ENCODE measurements at regions not wholly inside any gene's neighbourhood (a gene's known extent, or its start where the extent isn't known, plus 50 kb on each side); places are given as distances from the start of the nearest gene placed in this dataset.

DNA sequence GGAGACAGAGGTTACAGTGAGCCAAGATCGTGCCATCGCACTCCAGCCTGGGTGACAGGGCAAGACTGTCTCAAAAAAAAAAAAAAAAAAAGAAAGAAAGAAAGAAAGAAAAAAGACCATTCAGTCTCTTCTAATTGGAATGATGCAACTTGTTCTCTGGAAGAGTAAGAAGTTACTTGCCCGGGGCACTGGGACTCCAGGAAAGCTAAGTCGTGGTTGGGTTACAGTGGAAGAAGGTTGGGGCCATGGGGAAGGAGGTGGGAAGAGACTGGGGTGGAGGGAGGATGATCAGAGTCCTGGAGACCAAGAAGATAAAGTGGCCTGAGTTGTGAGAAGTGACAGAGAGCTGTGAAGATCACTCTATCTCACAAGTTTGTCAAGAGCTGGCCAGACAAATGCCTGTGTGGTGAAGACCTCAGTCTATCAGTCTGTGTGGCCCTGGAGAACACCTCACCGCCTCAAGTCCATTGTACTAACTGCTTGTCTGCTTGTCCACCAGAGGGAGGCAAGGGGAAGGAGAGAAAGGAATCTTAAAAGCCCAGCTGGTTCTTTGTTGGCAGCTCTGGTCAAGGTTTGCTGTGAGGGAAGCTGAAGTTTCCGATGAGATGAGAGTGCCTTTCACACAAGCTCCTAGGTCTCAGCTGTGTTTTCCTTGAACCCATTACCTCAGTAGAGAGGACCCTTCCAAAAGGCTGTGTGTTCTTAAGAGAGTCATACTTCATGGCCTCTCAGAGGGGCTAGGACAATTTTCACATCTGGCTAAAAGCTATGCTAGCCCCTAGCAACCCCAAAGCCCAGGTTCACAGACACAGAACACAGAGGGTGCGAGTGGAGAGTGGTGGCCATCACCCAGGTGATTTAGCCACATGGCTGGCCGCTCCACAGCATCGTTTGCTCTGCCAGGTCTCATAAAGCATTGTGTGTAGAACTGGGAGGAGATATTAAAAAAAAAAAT, 72.0 kb upstream of the TMEM178A start:
- ChIA-PET POLR2A (no interaction called here), CTCF (interaction anchor here (0.6 to 1.7 kb wide), 6 partner anchors 86 to 137 kb away, joined by 3 to 13 read pairs (median 4); no protein-coding TSS in a partner anchor)
- DNase-seq (ENCODE audit: low read depth, low spot score), result peak; percentile 18
- no peaks in the 10 kb centered on the region for H3K36me3 ChIP-seq (ENCODE audit: control insufficient read depth, insufficient read depth, low read length)
- BruUV-seq (replicated peaks), result no TSS peak
- no peak for TF ChIP-seq SIN3A (IDR thresholded peaks at IDR 0.05; ENCODE audit: borderline replicate concordance, insufficient read depth, low read depth, low read length)
- TF ChIP-seq, protein P1, sequence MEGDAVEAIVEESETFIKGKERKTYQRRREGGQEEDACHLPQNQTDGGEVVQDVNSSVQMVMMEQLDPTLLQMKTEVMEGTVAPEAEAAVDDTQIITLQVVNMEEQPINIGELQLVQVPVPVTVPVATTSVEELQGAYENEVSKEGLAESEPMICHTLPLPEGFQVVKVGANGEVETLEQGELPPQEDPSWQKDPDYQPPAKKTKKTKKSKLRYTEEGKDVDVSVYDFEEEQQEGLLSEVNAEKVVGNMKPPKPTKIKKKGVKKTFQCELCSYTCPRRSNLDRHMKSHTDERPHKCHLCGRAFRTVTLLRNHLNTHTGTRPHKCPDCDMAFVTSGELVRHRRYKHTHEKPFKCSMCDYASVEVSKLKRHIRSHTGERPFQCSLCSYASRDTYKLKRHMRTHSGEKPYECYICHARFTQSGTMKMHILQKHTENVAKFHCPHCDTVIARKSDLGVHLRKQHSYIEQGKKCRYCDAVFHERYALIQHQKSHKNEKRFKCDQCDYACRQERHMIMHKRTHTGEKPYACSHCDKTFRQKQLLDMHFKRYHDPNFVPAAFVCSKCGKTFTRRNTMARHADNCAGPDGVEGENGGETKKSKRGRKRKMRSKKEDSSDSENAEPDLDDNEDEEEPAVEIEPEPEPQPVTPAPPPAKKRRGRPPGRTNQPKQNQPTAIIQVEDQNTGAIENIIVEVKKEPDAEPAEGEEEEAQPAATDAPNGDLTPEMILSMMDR (IDR thresholded peaks at IDR 0.05), result peak; percentile 76
- intact Hi-C loops (cut with micrococcal nuclease; ENCODE audit: unreplicated experiment) (no loop called here), in situ Hi-C loops (cut with HindIII; ENCODE audit: low pct_unique_long_range_greater_than_20kb, low sequenced_read_pairs) (no loop called here)
- no peaks in the 10 kb centered on the region for H3K27me3 ChIP-seq (ENCODE audit: control insufficient read depth, insufficient read depth, low read length)
- H3K4me3 ChIP-seq (ENCODE audit: low read depth in 2 of 2, low read length in 2 of 2), result no peak overlapping the region
- H3K4me1 ChIP-seq (ENCODE audit: control insufficient read depth, insufficient read depth, low read length), result no peaks in the 10 kb centered on the region
- no peaks in the 10 kb centered on the region for H3K9me3 ChIP-seq (ENCODE audit: control insufficient read depth, insufficient read depth, low read depth, low read length)
- no peak overlapping the region for H3K27ac ChIP-seq (ENCODE audit: low read length)
- ATAC-seq, result peak; percentile 94

DNA sequence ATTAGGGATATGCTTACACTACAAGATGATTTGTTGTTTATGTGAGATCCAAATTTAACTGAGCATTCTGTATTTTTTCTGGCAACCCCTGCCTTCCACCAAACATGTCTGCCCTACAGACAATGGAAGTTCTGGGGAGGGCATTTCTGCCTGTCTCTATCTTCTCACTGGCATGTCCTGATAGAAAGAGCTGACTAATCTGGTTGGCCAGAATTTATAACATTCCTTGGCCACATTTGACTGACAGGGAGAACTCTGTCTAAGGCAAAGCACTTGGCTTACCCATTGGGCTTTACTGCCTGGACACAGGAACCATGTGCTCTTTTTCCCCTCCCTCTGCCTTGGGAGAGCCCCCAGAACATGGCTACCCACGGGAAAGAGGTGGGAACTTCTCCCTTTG, 70.6 kb upstream of the TMEM178A start:
- CTCF ChIA-PET, result no interaction called here
- no peak overlapping the region for H3K4me3 ChIP-seq (ENCODE audit: low read depth in 2 of 2, low read length in 2 of 2)
- H3K9me3 ChIP-seq (ENCODE audit: control insufficient read depth, insufficient read depth, low read depth, low read length), result no peaks in the 10 kb centered on the region
- no peak for DNase-seq (ENCODE audit: low read depth, low spot score)
- no peaks in the 10 kb centered on the region for H3K36me3 ChIP-seq (ENCODE audit: control insufficient read depth, insufficient read depth, low read length)
- no TSS peak for BruUV-seq (replicated peaks)
- no peaks in the 10 kb centered on the region for H3K4me1 ChIP-seq (ENCODE audit: control insufficient read depth, insufficient read depth, low read length)
- no peaks in the 10 kb centered on the region for H3K27me3 ChIP-seq (ENCODE audit: control insufficient read depth, insufficient read depth, low read length)
- H3K27ac ChIP-seq (ENCODE audit: low read length), result no peak overlapping the region
- no peak for ATAC-seq
- intact Hi-C loops (cut with micrococcal nuclease; ENCODE audit: unreplicated experiment) (no loop called here), in situ Hi-C loops (cut with HindIII; ENCODE audit: low pct_unique_long_range_greater_than_20kb, low sequenced_read_pairs) (no loop called here)
- POLR2A ChIA-PET, result no interaction called here
- TF ChIP-seq SIN3A (IDR thresholded peaks at IDR 0.05; ENCODE audit: borderline replicate concordance, insufficient read depth, low read depth, low read length) (no peak), TCF7L2 (IDR thresholded peaks at IDR 0.05; ENCODE audit: low read depth, low read length) (no peak)
- TF ChIP-seq, protein P1 (IDR thresholded peaks at IDR 0.05), result no peak

DNA sequence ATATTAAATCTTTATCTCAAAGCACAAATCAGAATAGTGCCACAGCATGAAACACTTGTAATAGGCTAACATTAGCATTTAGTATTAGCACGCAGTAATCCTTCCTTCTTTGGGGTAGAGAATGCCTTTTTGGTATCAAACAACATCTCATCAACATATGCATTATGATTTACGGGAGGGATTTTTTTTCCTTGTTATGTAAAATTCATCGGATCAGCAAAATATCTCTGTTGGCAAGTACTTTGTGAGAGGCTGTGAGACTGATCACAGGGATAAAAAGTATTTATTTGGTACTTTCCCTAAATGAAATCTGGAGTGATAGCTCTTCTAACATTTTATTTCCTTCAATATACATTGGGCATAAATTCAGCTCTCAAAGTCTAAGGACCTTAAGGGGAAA, 68.4 kb upstream of the TMEM178A start:
- intact Hi-C loops (cut with micrococcal nuclease; ENCODE audit: unreplicated experiment), result no loop called here
- ATAC-seq (no peak), DNase-seq (ENCODE audit: low read depth, low spot score) (no peak)
- Histone ChIP-seq H3K36me3 (ENCODE audit: control insufficient read depth, insufficient read depth, low read length) (no peaks in the 10 kb centered on the region), H3K27ac (ENCODE audit: low read length) (no peak overlapping the region), H3K4me3 (ENCODE audit: low read depth in 2 of 2, low read length in 2 of 2) (no peak overlapping the region), H3K27me3 (ENCODE audit: control insufficient read depth, insufficient read depth, low read length) (no peaks in the 10 kb centered on the region), H3K4me1 (ENCODE audit: control insufficient read depth, insufficient read depth, low read length) (no peaks in the 10 kb centered on the region), H3K9me3 (ENCODE audit: control insufficient read depth, insufficient read depth, low read depth, low read length) (no peaks in the 10 kb centered on the region)
- BruUV-seq (replicated peaks), result no TSS peak
- POLR2A ChIA-PET, result no interaction called here
- CTCF ChIA-PET, result no interaction called here
- TF ChIP-seq SIN3A (IDR thresholded peaks at IDR 0.05; ENCODE audit: borderline replicate concordance, insufficient read depth, low read depth, low read length), result no peak
- TF ChIP-seq, protein P2, sequence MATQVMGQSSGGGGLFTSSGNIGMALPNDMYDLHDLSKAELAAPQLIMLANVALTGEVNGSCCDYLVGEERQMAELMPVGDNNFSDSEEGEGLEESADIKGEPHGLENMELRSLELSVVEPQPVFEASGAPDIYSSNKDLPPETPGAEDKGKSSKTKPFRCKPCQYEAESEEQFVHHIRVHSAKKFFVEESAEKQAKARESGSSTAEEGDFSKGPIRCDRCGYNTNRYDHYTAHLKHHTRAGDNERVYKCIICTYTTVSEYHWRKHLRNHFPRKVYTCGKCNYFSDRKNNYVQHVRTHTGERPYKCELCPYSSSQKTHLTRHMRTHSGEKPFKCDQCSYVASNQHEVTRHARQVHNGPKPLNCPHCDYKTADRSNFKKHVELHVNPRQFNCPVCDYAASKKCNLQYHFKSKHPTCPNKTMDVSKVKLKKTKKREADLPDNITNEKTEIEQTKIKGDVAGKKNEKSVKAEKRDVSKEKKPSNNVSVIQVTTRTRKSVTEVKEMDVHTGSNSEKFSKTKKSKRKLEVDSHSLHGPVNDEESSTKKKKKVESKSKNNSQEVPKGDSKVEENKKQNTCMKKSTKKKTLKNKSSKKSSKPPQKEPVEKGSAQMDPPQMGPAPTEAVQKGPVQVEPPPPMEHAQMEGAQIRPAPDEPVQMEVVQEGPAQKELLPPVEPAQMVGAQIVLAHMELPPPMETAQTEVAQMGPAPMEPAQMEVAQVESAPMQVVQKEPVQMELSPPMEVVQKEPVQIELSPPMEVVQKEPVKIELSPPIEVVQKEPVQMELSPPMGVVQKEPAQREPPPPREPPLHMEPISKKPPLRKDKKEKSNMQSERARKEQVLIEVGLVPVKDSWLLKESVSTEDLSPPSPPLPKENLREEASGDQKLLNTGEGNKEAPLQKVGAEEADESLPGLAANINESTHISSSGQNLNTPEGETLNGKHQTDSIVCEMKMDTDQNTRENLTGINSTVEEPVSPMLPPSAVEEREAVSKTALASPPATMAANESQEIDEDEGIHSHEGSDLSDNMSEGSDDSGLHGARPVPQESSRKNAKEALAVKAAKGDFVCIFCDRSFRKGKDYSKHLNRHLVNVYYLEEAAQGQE (IDR thresholded peaks at IDR 0.05; ENCODE audit: insufficient read depth in 1 of 2, low read depth in 2 of 2, low read length in 1 of 2), result no peak
- TF ChIP-seq POLR2AphosphoS5 (IDR thresholded peaks at IDR 0.05; ENCODE audit: low read depth, low read length), result no peak
- TF ChIP-seq TCF7L2 (IDR thresholded peaks at IDR 0.05; ENCODE audit: low read depth, low read length), result no peak
- in situ Hi-C loops (cut with HindIII; ENCODE audit: low pct_unique_long_range_greater_than_20kb, low sequenced_read_pairs), result no loop called here

All from Panc1 (cell line).